Activated CD8-positive, alpha-beta T cell treated with anti-CD3 and anti-CD28 coated beads, Interleukin-2, amount 10 ng/mL, durations not matched to agents 7 days and 5 days (primary cell): ENCODE measurements at regions not wholly inside any gene's neighbourhood (a gene's known extent, or its start where the extent isn't known, plus 50 kb on each side); places are given as distances from the start of the nearest gene placed in this dataset.
"Not testable (repeated sequence)": the region's sequence is repeated elsewhere in the genome, so short reads cannot be mapped to it uniquely, and the experiment has no call there.

Experiments
- ATAC-seq: fragments of 150-1000 bp; cut with Tn5 transposase; one replicate; pipeline ENCODE4 v1.10.0; 2021; ENCODE audit warnings: moderate library complexity
- CTCF ChIA-PET: fragments of 350-600 bp; sonication (Branson Sonifier 250); formaldehyde crosslinking; loops from one replicate; lab custom pipeline; 2021; ENCODE audit warnings: antibody characterized with exemption; lab: Charles Lee
- POLR2A ChIA-PET: fragments of 350-600 bp; sonication (Branson Sonifier 250); formaldehyde crosslinking; loops from one replicate; lab custom pipeline; 2021; ENCODE audit warnings: antibody characterized with exemption; lab: Charles Lee
- DNase-seq: peaks from one replicate; pipeline ENCODE4 v3.0.0-alpha.2; 2020
- H3K27ac Mint-ChIP-seq: one replicate; pipeline ENCODE4 v1.8.0; 2021; ENCODE audit warnings: mild to moderate bottlenecking, mixed read lengths
- H3K27me3 Mint-ChIP-seq: one replicate; pipeline ENCODE4 v1.8.0; 2021; ENCODE audit warnings: low read depth, mixed read lengths
- H3K36me3 Mint-ChIP-seq: one replicate; pipeline ENCODE4 v1.8.0; 2021; ENCODE audit warnings: low read depth, mixed read lengths
- H3K4me1 Mint-ChIP-seq: one replicate; pipeline ENCODE4 v1.8.0; 2021; ENCODE audit warnings: low read depth, mixed read lengths
- H3K4me3 Mint-ChIP-seq: one replicate; pipeline ENCODE4 v1.8.0; 2021; ENCODE audit warnings: mild to moderate bottlenecking, mixed read lengths
- H3K9me3 Mint-ChIP-seq: one replicate; pipeline ENCODE4 v1.8.0; 2022; ENCODE audit warnings: mixed read lengths; ENCODE audit not compliant: insufficient read depth

DNA sequence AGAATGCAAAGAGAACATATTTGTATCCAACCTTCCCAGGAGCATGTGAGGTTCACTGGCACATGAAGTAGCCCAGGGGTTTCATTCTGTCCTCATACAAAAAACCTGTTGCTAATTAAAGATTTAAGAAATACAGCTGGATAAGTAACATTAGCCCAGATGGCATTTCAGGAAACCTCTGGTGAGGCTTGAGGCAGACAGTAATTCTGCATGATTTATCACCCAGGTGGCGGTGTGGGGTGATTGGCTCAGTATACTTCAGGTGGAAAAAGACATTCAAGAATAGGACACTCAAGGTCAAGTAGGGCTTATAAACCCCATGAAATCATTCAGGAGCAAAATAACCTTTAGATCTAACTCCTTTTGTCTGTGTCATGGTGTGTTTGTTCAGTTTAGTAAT lies 237.4 kb downstream of the RNF144A start:
- H3K4me1 Mint-ChIP-seq, result no peaks in the 10 kb centered on the region
- peaks cover 18% of the 10 kb centered on the region for H3K9me3 Mint-ChIP-seq
- H3K4me3 Mint-ChIP-seq, result no peak overlapping the region
- no peak overlapping the region for H3K27ac Mint-ChIP-seq
- CTCF ChIA-PET, result no interaction called here
- ATAC-seq, result no peak
- DNase-seq, result no peak
- no peaks in the 10 kb centered on the region for H3K36me3 Mint-ChIP-seq
- H3K27me3 Mint-ChIP-seq, result peaks cover 3% of the 10 kb centered on the region
- POLR2A ChIA-PET, result no interaction called here

GRCh38 chr2:7161501-7161900 lies 244.3 kb downstream of the RNF144A start:
- H3K27me3 Mint-ChIP-seq, result peaks cover 3% of the 10 kb centered on the region
- H3K4me1 Mint-ChIP-seq, result no peaks in the 10 kb centered on the region
- ChIA-PET POLR2A (no interaction called here), CTCF (no interaction called here)
- no peak for ATAC-seq
- no peaks in the 10 kb centered on the region for H3K36me3 Mint-ChIP-seq
- no peak overlapping the region for H3K27ac Mint-ChIP-seq
- H3K9me3 Mint-ChIP-seq, result no peaks in the 10 kb centered on the region
- no peak overlapping the region for H3K4me3 Mint-ChIP-seq
- DNase-seq, result no peak

GRCh38 chr2:7165736-7166135 lies 248.5 kb downstream of the RNF144A start:
- Mint-ChIP-seq H3K4me3 (no peak overlapping the region), H3K4me1 (no peaks in the 10 kb centered on the region), H3K27me3 (no peaks in the 10 kb centered on the region), H3K9me3 (no peaks in the 10 kb centered on the region), H3K36me3 (no peaks in the 10 kb centered on the region), H3K27ac (no peak overlapping the region)
- ATAC-seq, result no peak
- ChIA-PET POLR2A (no interaction called here), CTCF (no interaction called here)
- no peak for DNase-seq

- no peak overlapping the region for H3K27ac Mint-ChIP-seq
- H3K4me3 Mint-ChIP-seq, result no peak overlapping the region
- DNase-seq, result no peak
- CTCF ChIA-PET, result interaction anchor here (1.1 kb wide), 1 partner anchor 36 kb away, joined by 3 read pairs; no protein-coding TSS in a partner anchor
- no peak for ATAC-seq
- no peaks in the 10 kb centered on the region for H3K36me3 Mint-ChIP-seq
- no peaks in the 10 kb centered on the region for H3K4me1 Mint-ChIP-seq
- no peaks in the 10 kb centered on the region for H3K27me3 Mint-ChIP-seq
- no peaks in the 10 kb centered on the region for H3K9me3 Mint-ChIP-seq
- POLR2A ChIA-PET, result no interaction called here
Measured at GRCh38 chr2:7167801-7168411, 250.7 kb downstream of the RNF144A start.

- ATAC-seq (no peak), DNase-seq (no peak)
- Mint-ChIP-seq H3K9me3 (no peaks in the 10 kb centered on the region), H3K4me1 (no peaks in the 10 kb centered on the region), H3K36me3 (no peaks in the 10 kb centered on the region), H3K27ac (no peak overlapping the region), H3K27me3 (no peaks in the 10 kb centered on the region), H3K4me3 (no peak overlapping the region)
- ChIA-PET POLR2A (no interaction called here), CTCF (no interaction called here)
Measured at GRCh38 chr2:7169593-7169992, 252.4 kb downstream of the RNF144A start.

GRCh38 chr2:7178996-7179395 lies 261.8 kb downstream of the RNF144A start:
- DNase-seq, H3K27me3 Mint-ChIP-seq, ATAC-seq, H3K4me3 Mint-ChIP-seq, H3K9me3 Mint-ChIP-seq, CTCF ChIA-PET, H3K36me3 Mint-ChIP-seq, H3K4me1 Mint-ChIP-seq, POLR2A ChIA-PET, H3K27ac Mint-ChIP-seq: not testable (repeated sequence)

- ATAC-seq, result no peak
- POLR2A ChIA-PET, result no interaction called here
- CTCF ChIA-PET, result no interaction called here
Measured at GRCh38 chr2:7180638-7181370, 263.6 kb downstream of the RNF144A start.

DNA sequence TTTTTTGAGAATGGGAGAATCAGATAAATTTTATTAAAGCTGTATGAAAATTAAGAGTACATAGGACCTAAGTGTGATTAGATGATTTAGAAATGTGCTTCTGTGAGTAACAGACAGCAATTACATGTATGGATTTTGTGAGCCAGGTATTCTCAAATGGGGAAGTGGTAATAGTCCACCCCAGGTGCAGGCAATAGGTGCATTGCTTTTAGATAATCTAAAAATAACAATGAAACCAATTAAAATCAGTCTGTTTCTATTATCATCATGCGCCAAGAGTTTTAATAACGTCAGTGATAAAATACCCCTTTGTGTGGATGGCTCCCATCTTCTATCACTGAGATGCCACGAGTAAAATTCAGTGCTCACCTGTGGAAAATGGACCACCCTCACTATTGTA lies 265.3 kb downstream of the RNF144A start:
- no peaks in the 10 kb centered on the region for H3K4me1 Mint-ChIP-seq
- no peak for DNase-seq
- CTCF ChIA-PET, result no interaction called here
- H3K27ac Mint-ChIP-seq, result no peak overlapping the region
- H3K9me3 Mint-ChIP-seq, result no peaks in the 10 kb centered on the region
- ATAC-seq, result no peak
- no peaks in the 10 kb centered on the region for H3K27me3 Mint-ChIP-seq
- POLR2A ChIA-PET, result no interaction called here
- H3K36me3 Mint-ChIP-seq, result no peaks in the 10 kb centered on the region
- H3K4me3 Mint-ChIP-seq, result no peak overlapping the region

More at GRCh38 chr2:7180638-7181370, 263.6 kb downstream of the RNF144A start:
- no peaks in the 10 kb centered on the region for H3K36me3 Mint-ChIP-seq
- H3K4me1 Mint-ChIP-seq, result no peaks in the 10 kb centered on the region
- H3K27me3 Mint-ChIP-seq, result no peaks in the 10 kb centered on the region
- H3K27ac Mint-ChIP-seq, result no peak overlapping the region
- DNase-seq, result no peak
- H3K4me3 Mint-ChIP-seq, result no peak overlapping the region
- no peaks in the 10 kb centered on the region for H3K9me3 Mint-ChIP-seq

DNA sequence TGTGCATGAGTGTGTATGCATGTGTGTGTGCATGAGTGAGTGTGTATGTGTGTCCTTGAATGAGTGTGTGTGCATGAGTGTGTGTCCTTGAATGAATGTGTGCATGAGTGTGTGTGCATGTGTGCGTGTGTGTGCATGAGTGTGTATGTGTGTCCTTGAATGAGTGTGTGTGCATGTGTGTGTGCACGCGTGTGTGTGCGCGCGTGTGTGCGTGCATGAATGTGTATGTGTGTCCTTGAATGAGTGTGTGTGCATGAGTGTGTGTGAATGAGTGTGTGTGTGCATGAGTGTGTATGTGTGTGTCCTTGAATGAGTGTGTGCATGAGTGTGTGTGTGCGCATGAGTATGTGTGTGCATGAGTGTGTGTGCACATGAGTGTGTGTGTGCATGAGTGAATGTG lies 271.9 kb downstream of the RNF144A start:
- H3K4me3 Mint-ChIP-seq, result no peak overlapping the region
- H3K36me3 Mint-ChIP-seq, result no peaks in the 10 kb centered on the region
- H3K27me3 Mint-ChIP-seq, result no peaks in the 10 kb centered on the region
- H3K27ac Mint-ChIP-seq, result no peak overlapping the region
- ChIA-PET CTCF (no interaction called here), POLR2A (no interaction called here)
- ATAC-seq, result no peak
- H3K9me3 Mint-ChIP-seq, result no peaks in the 10 kb centered on the region
- no peak for DNase-seq
- no peaks in the 10 kb centered on the region for H3K4me1 Mint-ChIP-seq

- Mint-ChIP-seq H3K27ac (no peak overlapping the region), H3K9me3 (no peaks in the 10 kb centered on the region), H3K27me3 (no peaks in the 10 kb centered on the region), H3K4me1 (no peaks in the 10 kb centered on the region), H3K36me3 (no peaks in the 10 kb centered on the region), H3K4me3 (no peak overlapping the region)
- DNase-seq (no peak), ATAC-seq (no peak)
- POLR2A ChIA-PET, result interaction anchor here (1.2 kb wide), 1 partner anchor 19 kb away, joined by 3 read pairs; no protein-coding TSS in a partner anchor
- CTCF ChIA-PET, result interaction anchor here (1.1 kb wide), 1 partner anchor 13 kb away, joined by 8 read pairs; no protein-coding TSS in a partner anchor
Measured at GRCh38 chr2:7190587-7191324, 273.5 kb downstream of the RNF144A start.

GRCh38 chr2:7191932-7192331 lies 274.7 kb downstream of the RNF144A start:
- H3K27me3 Mint-ChIP-seq, result no peaks in the 10 kb centered on the region
- no peak for ATAC-seq
- no peak for DNase-seq
- no peaks in the 10 kb centered on the region for H3K36me3 Mint-ChIP-seq
- CTCF ChIA-PET, result no interaction called here
- H3K4me1 Mint-ChIP-seq, result no peaks in the 10 kb centered on the region
- POLR2A ChIA-PET, result no interaction called here
- H3K27ac Mint-ChIP-seq, result no peak overlapping the region
- H3K9me3 Mint-ChIP-seq, result no peaks in the 10 kb centered on the region
- H3K4me3 Mint-ChIP-seq, result no peak overlapping the region

DNA sequence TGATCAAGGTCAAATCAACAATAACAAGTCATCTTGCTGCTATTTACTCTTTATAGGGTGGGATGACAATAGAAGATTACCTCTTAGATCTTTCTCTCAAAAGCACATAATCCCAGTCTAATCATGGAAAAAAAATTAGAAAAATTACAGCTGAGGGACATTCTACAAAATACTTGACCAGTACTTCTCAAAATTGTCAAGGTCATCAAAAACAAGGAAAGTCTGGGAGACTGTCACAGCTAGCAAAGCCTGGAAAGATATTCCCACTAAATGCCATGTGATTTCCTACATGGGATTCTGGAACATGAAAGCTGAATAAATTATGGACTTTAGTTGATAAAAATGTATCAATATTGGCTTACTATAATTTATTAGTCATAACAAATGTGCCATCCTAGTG lies 276.2 kb downstream of the RNF144A start:
- Mint-ChIP-seq H3K4me1 (no peaks in the 10 kb centered on the region), H3K27ac (no peak overlapping the region), H3K36me3 (no peaks in the 10 kb centered on the region), H3K9me3 (no peaks in the 10 kb centered on the region), H3K4me3 (no peak overlapping the region), H3K27me3 (no peaks in the 10 kb centered on the region)
- ChIA-PET POLR2A (interaction anchor here (0.6 kb wide), 1 partner anchor 79 kb away, joined by 3 read pairs; no protein-coding TSS in a partner anchor), CTCF (interaction anchor here (0.9 to 1.1 kb wide), 2 partner anchors 10 to 90 kb away, joined by 3 read pairs; no protein-coding TSS in a partner anchor)
- ATAC-seq, result no peak
- DNase-seq, result no peak
